ENCODE measurements at regions not wholly inside any gene's neighbourhood (a gene's known extent, or its start where the extent isn't known, plus 50 kb on each side); places are given as distances from the start of the nearest gene placed in this dataset.
A peak's percentile ranks its signal among the peaks of the same experiment; 100 is the strongest.

DNA sequence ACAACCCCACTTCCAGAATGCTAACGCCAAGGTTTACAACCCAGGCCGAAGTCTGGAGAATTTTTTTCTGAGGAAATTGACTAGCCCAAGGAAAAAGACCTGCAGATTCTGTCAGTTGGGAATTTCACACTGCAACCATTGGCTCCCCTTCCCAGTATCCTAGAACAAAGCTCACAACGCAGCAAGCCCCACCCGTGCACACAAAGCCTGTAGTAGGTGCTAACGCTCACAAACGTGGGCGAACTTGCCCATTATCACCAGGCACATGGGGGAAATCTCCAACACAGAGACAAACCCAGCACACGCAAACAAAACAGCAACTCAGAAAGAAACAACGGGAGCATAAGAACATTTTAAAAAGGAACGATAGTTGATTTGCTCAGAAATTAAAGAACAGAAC, 265.1 kb downstream of the EIPR1 start:
- no peaks in the 10 kb centered on the region for H3K36me3 ChIP-seq (replicated peaks in 1 of 2; ENCODE audit: control insufficient read depth in 1 of 2, insufficient read depth in 2 of 2, low read length in 1 of 2)
- no peaks in the 10 kb centered on the region for H4K20me1 ChIP-seq (ENCODE audit: insufficient read depth)
- POLR2A ChIA-PET, result no interaction called here
- H3K9ac ChIP-seq, result no peak overlapping the region
- peak overlapping the region in 1 of 2 experiments; percentile 39; a peak in 1 of 4 replicates for H3K27ac ChIP-seq (ENCODE audit: low read depth in 2 of 2, low read length in 1 of 2)
- no peaks in the 10 kb centered on the region for H3K79me2 ChIP-seq (ENCODE audit: insufficient read depth)
- CTCF ChIA-PET, result interaction anchor here (1.0 kb wide), 1 partner anchor 196 kb away, joined by 3 read pairs; no protein-coding TSS in a partner anchor
- no peaks in the 10 kb centered on the region; the same call in 1 of the 2 replicates for H3K9me3 ChIP-seq
- WGBS (ENCODE audit: low lambda C conversion rate), result 38% methylated on average over 10 of the region's 10 CpGs
- H3K4me1 ChIP-seq (ENCODE audit: control insufficient read depth in 1 of 2, insufficient read depth in 2 of 2, low read depth in 1 of 2, low read length in 1 of 2), result peaks cover 0 to 34% of the 10 kb centered on the region in 2 experiments; a peak in 1 of 4 replicates
- H2AFZ ChIP-seq (ENCODE audit: low read depth), result no peak overlapping the region
- no peak for DNase-seq
- H3K27me3 ChIP-seq (ENCODE audit: insufficient read depth), result no peaks in the 10 kb centered on the region
- H3K9me2 ChIP-seq, result no peaks in the 10 kb centered on the region
- no peak overlapping the region for H3K4me2 ChIP-seq
- H3F3A ChIP-seq (replicated peaks; ENCODE audit: insufficient read depth), result no peaks in the 10 kb centered on the region
- no peak overlapping the region for H3K4me3 ChIP-seq (ENCODE audit: low read depth in 2 of 2, low read length in 1 of 2)
- TF ChIP-seq CTCF (IDR thresholded peaks at IDR 0.05) (no peak), TAF1 (IDR thresholded peaks at IDR 0.05; ENCODE audit: borderline replicate concordance, low read depth, low read length) (no peak), MXI1 (IDR thresholded peaks at IDR 0.05; ENCODE audit: low read depth, low read length) (no peak), EP300 (IDR thresholded peaks at IDR 0.05; ENCODE audit: borderline replicate concordance in 1 of 2, low read depth in 1 of 2, low read length in 1 of 2) (no peak), POLR2AphosphoS5 (IDR thresholded peaks at IDR 0.05; ENCODE audit: low read depth, low read length) (no peak), NFIC (IDR thresholded peaks at IDR 0.05; ENCODE audit: borderline replicate concordance) (no peak), RFX5 (IDR thresholded peaks at IDR 0.05; ENCODE audit: low read length) (no peak), CHD2 (IDR thresholded peaks at IDR 0.05; ENCODE audit: low read length, partially characterized antibody) (no peak), ELF1 (IDR thresholded peaks at IDR 0.05) (no peak), JUND (IDR thresholded peaks at IDR 0.05) (no peak), SIN3A (IDR thresholded peaks at IDR 0.05; ENCODE audit: borderline replicate concordance, low read depth, low read length) (no peak), RAD21 (IDR thresholded peaks at IDR 0.05; ENCODE audit: low read length) (no peak), GATA2 (CRISPR knock-in tag; IDR thresholded peaks at IDR 0.05) (no peak), GABPA (IDR thresholded peaks at IDR 0.05; ENCODE audit: low read depth) (no peak)
- TF ChIP-seq, protein P1, sequence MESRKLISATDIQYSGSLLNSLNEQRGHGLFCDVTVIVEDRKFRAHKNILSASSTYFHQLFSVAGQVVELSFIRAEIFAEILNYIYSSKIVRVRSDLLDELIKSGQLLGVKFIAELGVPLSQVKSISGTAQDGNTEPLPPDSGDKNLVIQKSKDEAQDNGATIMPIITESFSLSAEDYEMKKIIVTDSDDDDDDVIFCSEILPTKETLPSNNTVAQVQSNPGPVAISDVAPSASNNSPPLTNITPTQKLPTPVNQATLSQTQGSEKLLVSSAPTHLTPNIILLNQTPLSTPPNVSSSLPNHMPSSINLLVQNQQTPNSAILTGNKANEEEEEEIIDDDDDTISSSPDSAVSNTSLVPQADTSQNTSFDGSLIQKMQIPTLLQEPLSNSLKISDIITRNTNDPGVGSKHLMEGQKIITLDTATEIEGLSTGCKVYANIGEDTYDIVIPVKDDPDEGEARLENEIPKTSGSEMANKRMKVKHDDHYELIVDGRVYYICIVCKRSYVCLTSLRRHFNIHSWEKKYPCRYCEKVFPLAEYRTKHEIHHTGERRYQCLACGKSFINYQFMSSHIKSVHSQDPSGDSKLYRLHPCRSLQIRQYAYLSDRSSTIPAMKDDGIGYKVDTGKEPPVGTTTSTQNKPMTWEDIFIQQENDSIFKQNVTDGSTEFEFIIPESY (IDR thresholded peaks at IDR 0.05; ENCODE audit: borderline replicate concordance, low read depth), result no peak
- TF ChIP-seq, protein P2, sequence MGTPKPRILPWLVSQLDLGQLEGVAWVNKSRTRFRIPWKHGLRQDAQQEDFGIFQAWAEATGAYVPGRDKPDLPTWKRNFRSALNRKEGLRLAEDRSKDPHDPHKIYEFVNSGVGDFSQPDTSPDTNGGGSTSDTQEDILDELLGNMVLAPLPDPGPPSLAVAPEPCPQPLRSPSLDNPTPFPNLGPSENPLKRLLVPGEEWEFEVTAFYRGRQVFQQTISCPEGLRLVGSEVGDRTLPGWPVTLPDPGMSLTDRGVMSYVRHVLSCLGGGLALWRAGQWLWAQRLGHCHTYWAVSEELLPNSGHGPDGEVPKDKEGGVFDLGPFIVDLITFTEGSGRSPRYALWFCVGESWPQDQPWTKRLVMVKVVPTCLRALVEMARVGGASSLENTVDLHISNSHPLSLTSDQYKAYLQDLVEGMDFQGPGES (IDR thresholded peaks at IDR 0.05; ENCODE audit: low read depth, low read length), result no peak
